ENCODE measurements at regions not wholly inside any gene's neighbourhood (a gene's known extent, or its start where the extent isn't known, plus 50 kb on each side); places are given as distances from the start of the nearest gene placed in this dataset.

GRCh38 chr3:40867797-40868196 lies 331.5 kb upstream of the CTNNB1 start:
- Histone ChIP-seq H3K9me3 (no peaks in the 10 kb centered on the region), H3K27me3 (no peaks in the 10 kb centered on the region), H3K36me3 (no peaks in the 10 kb centered on the region), H3K4me3 (no peak overlapping the region), H3K27ac (no peak overlapping the region), H3K4me1 (peaks cover 0 to 42% (median 24%) of the 10 kb centered on the region in 4 donors)
- DNase-seq: no peak
- TF ChIP-seq, protein P1, sequence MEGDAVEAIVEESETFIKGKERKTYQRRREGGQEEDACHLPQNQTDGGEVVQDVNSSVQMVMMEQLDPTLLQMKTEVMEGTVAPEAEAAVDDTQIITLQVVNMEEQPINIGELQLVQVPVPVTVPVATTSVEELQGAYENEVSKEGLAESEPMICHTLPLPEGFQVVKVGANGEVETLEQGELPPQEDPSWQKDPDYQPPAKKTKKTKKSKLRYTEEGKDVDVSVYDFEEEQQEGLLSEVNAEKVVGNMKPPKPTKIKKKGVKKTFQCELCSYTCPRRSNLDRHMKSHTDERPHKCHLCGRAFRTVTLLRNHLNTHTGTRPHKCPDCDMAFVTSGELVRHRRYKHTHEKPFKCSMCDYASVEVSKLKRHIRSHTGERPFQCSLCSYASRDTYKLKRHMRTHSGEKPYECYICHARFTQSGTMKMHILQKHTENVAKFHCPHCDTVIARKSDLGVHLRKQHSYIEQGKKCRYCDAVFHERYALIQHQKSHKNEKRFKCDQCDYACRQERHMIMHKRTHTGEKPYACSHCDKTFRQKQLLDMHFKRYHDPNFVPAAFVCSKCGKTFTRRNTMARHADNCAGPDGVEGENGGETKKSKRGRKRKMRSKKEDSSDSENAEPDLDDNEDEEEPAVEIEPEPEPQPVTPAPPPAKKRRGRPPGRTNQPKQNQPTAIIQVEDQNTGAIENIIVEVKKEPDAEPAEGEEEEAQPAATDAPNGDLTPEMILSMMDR (IDR thresholded peaks at IDR 0.05): no peak
- intact Hi-C loops (cut with DNase I; ENCODE audit: low total_unique reads): no loop called here

GRCh38 chr3:40869013-40869412 lies 330.3 kb upstream of the CTNNB1 start:
- DNase-seq: no peak
- intact Hi-C loops (cut with DNase I; ENCODE audit: low total_unique reads): no loop called here
- Histone ChIP-seq H3K27ac (no peak overlapping the region), H3K4me3 (no peak overlapping the region), H3K4me1 (peaks cover 0 to 46% (median 27%) of the 10 kb centered on the region in 4 donors), H3K9me3 (no peaks in the 10 kb centered on the region), H3K36me3 (no peaks in the 10 kb centered on the region), H3K27me3 (no peaks in the 10 kb centered on the region)
- TF ChIP-seq, protein P1 (IDR thresholded peaks at IDR 0.05): no peak

- H3K27ac ChIP-seq: no peak overlapping the region
- H3K4me3 ChIP-seq: no peak overlapping the region
- no peak for DNase-seq
- no peaks in the 10 kb centered on the region for H3K9me3 ChIP-seq
- no peaks in the 10 kb centered on the region for H3K36me3 ChIP-seq
- H3K4me1 ChIP-seq: peaks cover 0 to 42% (median 23%) of the 10 kb centered on the region in 4 donors
- intact Hi-C loops (cut with DNase I; ENCODE audit: low total_unique reads): loop anchor here (10.0 kb wide), 2 partner anchors 95 to 355 kb away; no protein-coding TSS in a partner anchor
- H3K27me3 ChIP-seq: no peaks in the 10 kb centered on the region
- TF ChIP-seq, protein P1 (IDR thresholded peaks at IDR 0.05): no peak
These were observed 329.4 kb upstream of the CTNNB1 start for GRCh38 chr3:40869939-40870338.

- Histone ChIP-seq H3K27ac (no peak overlapping the region), H3K4me3 (no peak overlapping the region), H3K9me3 (no peaks in the 10 kb centered on the region), H3K4me1 (peaks cover 0 to 42% (median 20%) of the 10 kb centered on the region in 4 donors), H3K27me3 (no peaks in the 10 kb centered on the region), H3K36me3 (no peaks in the 10 kb centered on the region)
- intact Hi-C loops (cut with DNase I; ENCODE audit: low total_unique reads): loop anchor here (10.0 kb wide), 2 partner anchors 97 to 353 kb away; no protein-coding TSS in a partner anchor
- TF ChIP-seq, protein P1 (IDR thresholded peaks at IDR 0.05): no peak
- no peak for DNase-seq
These were observed 327.9 kb upstream of the CTNNB1 start for GRCh38 chr3:40871394-40871793.

DNA sequence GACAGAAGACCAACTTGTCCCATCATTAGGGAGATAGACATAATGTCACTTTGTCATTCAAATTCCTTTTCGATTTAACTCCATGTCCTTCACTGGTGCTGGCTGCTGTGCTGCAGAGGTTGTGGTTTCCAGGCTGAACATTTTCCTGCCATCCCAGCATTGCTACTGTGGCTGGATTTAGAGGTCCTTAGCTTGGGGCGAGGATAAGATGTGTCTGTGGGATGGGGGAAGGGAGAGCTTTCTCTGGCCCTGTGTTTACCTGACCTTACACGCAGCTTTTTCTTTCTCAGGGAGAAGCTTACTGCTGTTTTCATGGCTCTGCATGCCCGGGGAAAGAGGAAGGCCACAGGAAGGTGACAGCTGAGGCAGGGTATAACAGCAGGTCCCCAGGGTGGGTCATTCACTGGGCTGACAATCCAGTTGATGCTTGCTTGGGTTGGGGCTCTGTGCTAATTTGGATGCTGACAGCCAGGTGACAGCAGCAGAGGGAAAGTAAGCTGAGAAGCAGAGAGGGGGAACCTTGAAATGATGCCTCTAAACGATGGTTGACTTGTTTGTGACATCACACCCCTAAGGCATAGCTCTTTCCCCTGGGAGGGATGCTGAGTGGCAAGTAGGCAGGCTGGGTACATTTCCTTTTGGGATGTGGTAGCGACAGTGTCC lies 326.9 kb upstream of the CTNNB1 start:
- no peaks in the 10 kb centered on the region for H3K27me3 ChIP-seq
- intact Hi-C loops (cut with DNase I; ENCODE audit: low total_unique reads): loop anchor here (10.0 kb wide), 2 partner anchors 98 to 352 kb away; no protein-coding TSS in a partner anchor
- H3K4me3 ChIP-seq: no peak overlapping the region
- no peak for DNase-seq
- H3K4me1 ChIP-seq: peaks cover 0 to 49% (median 27%) of the 10 kb centered on the region in 4 donors
- H3K9me3 ChIP-seq: no peaks in the 10 kb centered on the region
- no peaks in the 10 kb centered on the region for H3K36me3 ChIP-seq
- no peak overlapping the region for H3K27ac ChIP-seq
- TF ChIP-seq, protein P1 (IDR thresholded peaks at IDR 0.05): no peak
